ENCODE measurements at regions not wholly inside any gene's neighbourhood (a gene's known extent, or its start where the extent isn't known, plus 50 kb on each side); places are given as distances from the start of the nearest gene placed in this dataset.

- TF ChIP-seq POLR2A (IDR thresholded peaks at IDR 0.05), result no peak
- no peak for TF ChIP-seq POLR2AphosphoS5 (IDR thresholded peaks at IDR 0.05; ENCODE audit: insufficient read depth in 1 of 2, low read depth in 1 of 2)
- TF ChIP-seq CTCF (IDR thresholded peaks at IDR 0.05), result no peak
Observed at GRCh38 chr2:108148555-108148954, 91.2 kb upstream of the SULT1C3 start.

GRCh38 chr2:108154366-108155061 lies 85.3 kb upstream of the SULT1C3 start:
- Histone ChIP-seq H3K4me3 (no peak overlapping the region), H3K4me1 (no peaks in the 10 kb centered on the region), H3K9me3 (no peaks in the 10 kb centered on the region), H3K36me3 (no peaks in the 10 kb centered on the region), H3K27me3 (no peaks in the 10 kb centered on the region), H3K27ac (no peak overlapping the region)
- no peak for DNase-seq (ENCODE audit: extremely low spot score in 2 of 2)
- intact Hi-C loops (cut with DNase I), result no loop called here
- TF ChIP-seq POLR2A (IDR thresholded peaks at IDR 0.05) (no peak), CTCF (IDR thresholded peaks at IDR 0.05) (no peak), POLR2AphosphoS5 (IDR thresholded peaks at IDR 0.05; ENCODE audit: insufficient read depth in 1 of 2, low read depth in 1 of 2) (no peak)

More at GRCh38 chr2:108148555-108148954, 91.2 kb upstream of the SULT1C3 start:
- Histone ChIP-seq H3K36me3 (no peaks in the 10 kb centered on the region), H3K4me3 (no peak overlapping the region), H3K27me3 (no peaks in the 10 kb centered on the region), H3K4me1 (no peaks in the 10 kb centered on the region), H3K27ac (no peak overlapping the region), H3K9me3 (no peaks in the 10 kb centered on the region)
- no peak for DNase-seq (ENCODE audit: extremely low spot score in 2 of 2)
- intact Hi-C loops (cut with DNase I), result no loop called here

- no peak for TF ChIP-seq POLR2AphosphoS5 (IDR thresholded peaks at IDR 0.05; ENCODE audit: insufficient read depth in 1 of 2, low read depth in 1 of 2)
- no peak for TF ChIP-seq CTCF (IDR thresholded peaks at IDR 0.05)
- intact Hi-C loops (cut with DNase I), result no loop called here
- no peak for DNase-seq (ENCODE audit: extremely low spot score in 2 of 2)
- Histone ChIP-seq H3K4me3 (no peak overlapping the region), H3K9me3 (no peaks in the 10 kb centered on the region), H3K4me1 (no peaks in the 10 kb centered on the region), H3K36me3 (no peaks in the 10 kb centered on the region), H3K27me3 (no peaks in the 10 kb centered on the region), H3K27ac (no peak overlapping the region)
Observed at GRCh38 chr2:108161298-108161697, 78.5 kb upstream of the SULT1C3 start.

- H3K27ac ChIP-seq, result no peak overlapping the region
- intact Hi-C loops (cut with DNase I), result no loop called here
- H3K9me3 ChIP-seq, result no peaks in the 10 kb centered on the region
- H3K4me1 ChIP-seq, result no peaks in the 10 kb centered on the region
- H3K4me3 ChIP-seq, result no peak overlapping the region
- TF ChIP-seq POLR2AphosphoS5 (IDR thresholded peaks at IDR 0.05; ENCODE audit: insufficient read depth in 1 of 2, low read depth in 1 of 2) (no peak), POLR2A (IDR thresholded peaks at IDR 0.05) (no peak), CTCF (IDR thresholded peaks at IDR 0.05) (no peak)
- H3K27me3 ChIP-seq, result no peaks in the 10 kb centered on the region
- no peaks in the 10 kb centered on the region for H3K36me3 ChIP-seq
- no peak for DNase-seq (ENCODE audit: extremely low spot score in 2 of 2)
Observed at GRCh38 chr2:108164318-108164717, 75.5 kb upstream of the SULT1C3 start.

GRCh38 chr2:108165729-108166128 lies 74.0 kb upstream of the SULT1C3 start:
- Histone ChIP-seq H3K4me1 (no peaks in the 10 kb centered on the region), H3K27me3 (no peaks in the 10 kb centered on the region), H3K36me3 (no peaks in the 10 kb centered on the region), H3K27ac (no peak overlapping the region), H3K9me3 (no peaks in the 10 kb centered on the region), H3K4me3 (no peak overlapping the region)
- intact Hi-C loops (cut with DNase I), result no loop called here
- TF ChIP-seq POLR2AphosphoS5 (IDR thresholded peaks at IDR 0.05; ENCODE audit: insufficient read depth in 1 of 2, low read depth in 1 of 2) (no peak), CTCF (IDR thresholded peaks at IDR 0.05) (no peak), POLR2A (IDR thresholded peaks at IDR 0.05) (no peak)
- no peak for DNase-seq (ENCODE audit: extremely low spot score in 2 of 2)

Measured in vagina (tissue), 2 donors.